CD14-positive monocyte (primary cell): ENCODE measurements at regions not wholly inside any gene's neighbourhood (a gene's known extent, or its start where the extent isn't known, plus 50 kb on each side); places are given as distances from the start of the nearest gene placed in this dataset.
A peak's percentile ranks its signal among the peaks of the same experiment; 100 is the strongest.

Source experiments
- DNase-seq, 3 donors: peaks; one replicate each; pipeline ENCODE4 v3.0.0-alpha.2; 2011 to 2022
- H2AFZ ChIP-seq: 2 replicates; pipeline ENCODE4 v1.6.0; 2012; ENCODE audit warnings: mild to moderate bottlenecking, low read depth, low read length, inconsistent platforms; ENCODE audit not compliant: insufficient read depth, poor library complexity, severe bottlenecking
- H3K27ac ChIP-seq, 2 donors: 1 replicate in 1 of 2; 2 replicates in 1 of 2; pipeline ENCODE4 v1.5.1; 2012 to 2013; ENCODE audit warnings: low read length in 2 of 2, control low read depth in 1 of 2, inconsistent platforms in 1 of 2, low read depth in 1 of 2, mild to moderate bottlenecking in 1 of 2
- H3K27me3 ChIP-seq, 2 donors: one replicate each; pipeline versions ENCODE4 v1.6.0 to v1.6.1; 2011 to 2013; ENCODE audit warnings: low read length in 2 of 2; ENCODE audit not compliant: control insufficient read depth in 2 of 2, insufficient read depth in 2 of 2
- H3K36me3 ChIP-seq, 2 donors: replicated peaks in 1 of 2; 1 replicate in 1 of 2; 2 replicates in 1 of 2; pipeline versions ENCODE4 v1.5.1 to v1.6.1; 2012 to 2013; ENCODE audit warnings: low read length in 2 of 2, control low read depth in 1 of 2, inconsistent platforms in 1 of 2, mild to moderate bottlenecking in 1 of 2; ENCODE audit not compliant: insufficient read depth in 2 of 2, control insufficient read depth in 1 of 2
- H3K4me1 ChIP-seq, 2 donors: 1 replicate in 1 of 2; 2 replicates in 1 of 2; pipeline versions ENCODE4 v1.5.1 to v1.6.1; 2012 to 2013; ENCODE audit warnings: low read length in 2 of 2, control low read depth in 1 of 2, inconsistent platforms in 1 of 2, mild to moderate bottlenecking in 1 of 2, moderate library complexity in 1 of 2; ENCODE audit not compliant: insufficient read depth in 2 of 2, control insufficient read depth in 1 of 2
- H3K4me2 ChIP-seq: replicated peaks from 2 replicates; pipeline ENCODE3; 2012; ENCODE audit warnings: low read length, moderate library complexity, mild to moderate bottlenecking; ENCODE audit not compliant: poor library complexity, severe bottlenecking; ENCODE audit errors: extremely low read depth
- H3K4me3 ChIP-seq, 3 experiments: fragments of 200-600 bp in 1 of 3; sonication (generic) in 1 of 3; replicated peaks in 1 of 3; 1 replicate in 2 of 3; 2 replicates in 1 of 3; pipeline ENCODE4 v1.5.1; 2011 to 2013; ENCODE audit warnings: low read length in 3 of 3, mild to moderate bottlenecking in 3 of 3, control low read depth in 2 of 3, low read depth in 2 of 3, inconsistent platforms in 1 of 3, moderate library complexity in 1 of 3
- H3K79me2 ChIP-seq: 2 replicates; pipeline ENCODE4 v1.6.0; 2012; ENCODE audit warnings: mild to moderate bottlenecking, control low read depth, inconsistent platforms, low read length, moderate library complexity; ENCODE audit not compliant: insufficient read depth
- H3K9ac ChIP-seq: 2 replicates; pipeline ENCODE4 v1.6.0; 2017; ENCODE audit warnings: low read length, mild to moderate bottlenecking; ENCODE audit not compliant: insufficient read depth, poor library complexity, severe bottlenecking
- H3K9me3 ChIP-seq, 2 donors: replicated peaks in 1 of 2; 1 replicate in 1 of 2; 2 replicates in 1 of 2; pipeline versions ENCODE4 v1.5.1 to v1.6.1; 2012 to 2013; ENCODE audit warnings: low read length in 2 of 2, control low read depth in 1 of 2; ENCODE audit not compliant: control insufficient read depth in 1 of 2, insufficient read depth in 1 of 2
- H4K20me1 ChIP-seq: 2 replicates; pipeline ENCODE4 v1.6.0; 2012; ENCODE audit warnings: mild to moderate bottlenecking, low read length, control low read depth, moderate library complexity; ENCODE audit not compliant: insufficient read depth
- H3K27ac Mint-ChIP-seq, 7 donors: one replicate each; pipeline ENCODE4 v1.8.0; 2020; ENCODE audit warnings: mild to moderate bottlenecking in 7 of 7, mixed read lengths in 7 of 7, moderate library complexity in 6 of 7, inconsistent platforms in 2 of 7
- H3K27me3 Mint-ChIP-seq, 3 donors: one replicate each; pipeline ENCODE4 v1.8.0; 2021 to 2022; ENCODE audit warnings: low read depth in 3 of 3, mild to moderate bottlenecking in 3 of 3, mixed read lengths in 3 of 3, moderate library complexity in 3 of 3, inconsistent platforms in 1 of 3
- H3K36me3 Mint-ChIP-seq, 2 donors: one replicate each; pipeline ENCODE4 v1.8.0; 2020; ENCODE audit warnings: mixed read lengths in 2 of 2, inconsistent platforms in 1 of 2, mild to moderate bottlenecking in 1 of 2
- H3K4me1 Mint-ChIP-seq: one replicate; pipeline ENCODE4 v1.8.0; 2020; ENCODE audit warnings: mild to moderate bottlenecking, mixed read lengths
- H3K4me3 Mint-ChIP-seq, 2 donors: one replicate each; pipeline ENCODE4 v1.8.0; 2020; ENCODE audit warnings: mild to moderate bottlenecking in 2 of 2, mixed read lengths in 2 of 2, moderate library complexity in 1 of 2
- H3K9me3 Mint-ChIP-seq, 7 donors: one replicate each; pipeline ENCODE4 v1.8.0; 2020 to 2022; ENCODE audit warnings: mixed read lengths in 7 of 7, mild to moderate bottlenecking in 6 of 7, moderate library complexity in 6 of 7, inconsistent platforms in 2 of 7
- CTCF ChIP-seq: fragments of 200-600 bp; IDR thresholded peaks from one replicate; pipeline ENCODE4 v1.8.0; 2022; ENCODE audit warnings: antibody characterized with exemption, mild to moderate bottlenecking
- WGBS: methylation state at CpG from one replicate; pipeline ENCODE4 v1.1.5; 2013; ENCODE audit warnings: missing lambda C conversion rate; ENCODE audit not compliant: insufficient coverage; 5-methylcytosine and 5-hydroxymethylcytosine counted together
- intact Hi-C, 2 donors: fragments of 100-400 bp; cut with micrococcal nuclease; formaldehyde crosslinking; loops; one replicate each; pipeline versions ENCODE4 v1.15.0 to v1.15.1; 2023

GRCh38 chr6:22664968-22665367 lies 95.6 kb downstream of the HDGFL1 start:
- H3K4me2 ChIP-seq = no peak overlapping the region
- no peaks in the 10 kb centered on the region for H3K36me3 ChIP-seq
- no peak overlapping the region for H3K9ac ChIP-seq
- no peak overlapping the region for H3K4me3 Mint-ChIP-seq
- no peaks in the 10 kb centered on the region for H3K27me3 ChIP-seq
- no peaks in the 10 kb centered on the region for H3K4me1 ChIP-seq
- no peak for TF ChIP-seq CTCF
- no peaks in the 10 kb centered on the region for H3K36me3 Mint-ChIP-seq
- no peak for DNase-seq
- H3K9me3 ChIP-seq = peaks cover 0 to 2% of the 10 kb centered on the region in 2 donors
- H3K27ac Mint-ChIP-seq = peak overlapping the region in 1 of 7 donors; percentile 43
- WGBS = 100% methylated on average over 1 of the region's 2 CpGs
- no peak overlapping the region for H3K4me3 ChIP-seq
- H4K20me1 ChIP-seq = no peaks in the 10 kb centered on the region
- H3K4me1 Mint-ChIP-seq = peaks cover 4% of the 10 kb centered on the region
- H3K27me3 Mint-ChIP-seq = peaks cover 0 to 1% (median 0%) of the 10 kb centered on the region in 3 donors
- no peak overlapping the region for H3K27ac ChIP-seq
- intact Hi-C loops = no loop called here
- peaks cover 0 to 9% (median 3%) of the 10 kb centered on the region in 7 donors for H3K9me3 Mint-ChIP-seq
- H3K79me2 ChIP-seq = no peaks in the 10 kb centered on the region
- no peak overlapping the region for H2AFZ ChIP-seq

DNA sequence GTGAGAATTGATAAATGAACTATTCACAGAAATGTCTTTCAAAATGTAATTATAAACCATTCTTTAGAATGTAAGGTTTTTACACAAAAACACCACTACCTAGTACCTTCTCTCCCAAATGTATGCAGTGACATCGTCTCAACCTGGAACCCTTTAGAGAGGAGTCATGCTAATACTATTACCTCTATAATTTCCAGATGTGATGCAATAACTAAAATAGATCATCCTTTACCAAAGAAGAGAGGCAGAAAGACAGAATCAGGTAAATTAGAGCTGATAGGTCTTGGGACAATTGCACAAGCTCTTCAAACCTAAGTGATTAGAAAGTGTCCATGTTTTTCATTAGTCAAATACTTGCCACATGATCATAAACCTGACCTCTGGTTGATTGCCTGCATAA lies 96.7 kb downstream of the HDGFL1 start:
- H3K4me2 ChIP-seq = no peak overlapping the region
- no peak overlapping the region for H2AFZ ChIP-seq
- DNase-seq = no peak
- H3K9ac ChIP-seq = no peak overlapping the region
- peaks cover 0 to 2% of the 10 kb centered on the region in 2 donors for H3K9me3 ChIP-seq
- Mint-ChIP-seq H3K4me3 (no peak overlapping the region), H3K27me3 (peaks cover 0 to 1% (median 0%) of the 10 kb centered on the region in 3 donors), H3K36me3 (no peaks in the 10 kb centered on the region), H3K27ac (no peak overlapping the region), H3K9me3 (peaks cover 0 to 9% (median 3%) of the 10 kb centered on the region in 7 donors), H3K4me1 (peaks cover 3% of the 10 kb centered on the region)
- H3K36me3 ChIP-seq = no peaks in the 10 kb centered on the region
- H3K4me3 ChIP-seq = no peak overlapping the region
- H3K4me1 ChIP-seq = no peaks in the 10 kb centered on the region
- no peaks in the 10 kb centered on the region for H3K27me3 ChIP-seq
- no CpG with 5 or more reads among the region's 1 CpG for WGBS
- intact Hi-C loops = no loop called here
- no peaks in the 10 kb centered on the region for H3K79me2 ChIP-seq
- TF ChIP-seq CTCF = no peak
- no peak overlapping the region for H3K27ac ChIP-seq
- H4K20me1 ChIP-seq = no peaks in the 10 kb centered on the region
